DMS79 treated with DMSO at 0.1 percent for 48 hours (cell line): ENCODE measurements at regions not wholly inside any gene's neighbourhood (a gene's known extent, or its start where the extent isn't known, plus 50 kb on each side); places are given as distances from the start of the nearest gene placed in this dataset.

ENCODE experiments used
- DNase-seq: peaks from one replicate; lab custom pipeline; 2025; lab: John Stamatoyannopoulos, UW

GRCh38 chr14:84006643-84007155, 1523.2 kb upstream of the FLRT2 start:
- DNase-seq = peak; percentile 46

- no peak for DNase-seq
These were observed 1516.5 kb upstream of the FLRT2 start for GRCh38 chr14:84013424-84013823.

- peak; percentile 50 for DNase-seq
These were observed 1512.4 kb upstream of the FLRT2 start for GRCh38 chr14:84017495-84017894.

GRCh38 chr14:84021433-84021832, 1508.5 kb upstream of the FLRT2 start:
- DNase-seq = no peak

- no peak for DNase-seq
These were observed 1505.6 kb upstream of the FLRT2 start for GRCh38 chr14:84024231-84024820.

GRCh38 chr14:84025106-84026012, 1504.6 kb upstream of the FLRT2 start:
- DNase-seq = no peak

GRCh38 chr14:84027351-84027750, 1502.6 kb upstream of the FLRT2 start:
- DNase-seq = no peak

GRCh38 chr14:84028080-84028604, 1501.8 kb upstream of the FLRT2 start:
- DNase-seq = no peak

GRCh38 chr14:84029246-84029645, 1500.7 kb upstream of the FLRT2 start:
- DNase-seq = no peak

- no peak for DNase-seq
These were observed 1500.2 kb upstream of the FLRT2 start for GRCh38 chr14:84029720-84030119.

GRCh38 chr14:84036840-84037239, 1493.1 kb upstream of the FLRT2 start:
- peak; percentile 59 for DNase-seq

- DNase-seq = no peak
These were observed 1492.4 kb upstream of the FLRT2 start for GRCh38 chr14:84037593-84037992.

GRCh38 chr14:84040101-84040500, 1489.8 kb upstream of the FLRT2 start:
- DNase-seq = no peak

- no peak for DNase-seq
These were observed 1488.5 kb upstream of the FLRT2 start for GRCh38 chr14:84041421-84041820.

GRCh38 chr14:84042992-84043391, 1487.0 kb upstream of the FLRT2 start:
- peak; percentile 33 for DNase-seq

GRCh38 chr14:84064316-84065125, 1465.4 kb upstream of the FLRT2 start:
- DNase-seq = no peak

- no peak for DNase-seq
These were observed 1464.1 kb upstream of the FLRT2 start for GRCh38 chr14:84065811-84066210.

- DNase-seq = no peak
These were observed 1461.7 kb upstream of the FLRT2 start for GRCh38 chr14:84068288-84068687.

- DNase-seq = no peak
These were observed 1458.9 kb upstream of the FLRT2 start for GRCh38 chr14:84071061-84071460.

- DNase-seq = no peak
These were observed 1455.3 kb upstream of the FLRT2 start for GRCh38 chr14:84074626-84075025.

- no peak for DNase-seq
These were observed 1449.0 kb upstream of the FLRT2 start for GRCh38 chr14:84080944-84081343.

GRCh38 chr14:84084056-84084630, 1445.8 kb upstream of the FLRT2 start:
- DNase-seq = no peak
